Fibroblast of pulmonary artery (primary cell): ENCODE measurements at regions not wholly inside any gene's neighbourhood (a gene's known extent, or its start where the extent isn't known, plus 50 kb on each side); places are given as distances from the start of the nearest gene placed in this dataset.

Source experiments
- DNase-seq: peaks from one replicate; pipeline ENCODE4 v3.0.0-alpha.2; 2010; ENCODE audit warnings: low read depth
- H3K4me3 ChIP-seq: replicated peaks from 2 replicates; pipeline ENCODE4 v1.5.1; 2011; ENCODE audit warnings: low read depth, mild to moderate bottlenecking, control low read depth, low read length, moderate library complexity
- TF ChIP-seq, protein P1 (sequence below): IDR thresholded peaks from 2 replicates; pipeline ENCODE4 v1.5.1; 2011; ENCODE audit warnings: mild to moderate bottlenecking, control low read depth, low read length, inconsistent platforms; ENCODE audit errors: missing control alignments

DNA sequence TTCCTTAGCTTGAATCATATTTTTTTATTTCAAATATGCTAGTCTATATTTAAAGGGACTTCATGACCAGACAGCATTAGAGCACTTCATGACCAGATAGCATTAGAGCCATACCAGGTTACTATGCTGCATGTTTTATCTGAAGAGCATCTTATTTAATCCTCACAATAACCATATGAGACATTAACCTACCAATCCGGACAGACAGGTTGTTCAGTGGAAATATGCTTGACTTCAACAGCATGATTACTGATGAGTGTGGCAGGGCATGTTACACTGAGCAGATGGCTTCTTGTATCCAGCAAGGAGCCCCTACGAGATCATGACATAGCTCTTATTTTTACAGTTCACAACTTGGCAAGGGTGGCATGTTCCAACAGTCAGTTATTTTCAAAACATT, 85.0 kb upstream of the KCTD3 start:
- no peak for DNase-seq
- TF ChIP-seq, protein P1, sequence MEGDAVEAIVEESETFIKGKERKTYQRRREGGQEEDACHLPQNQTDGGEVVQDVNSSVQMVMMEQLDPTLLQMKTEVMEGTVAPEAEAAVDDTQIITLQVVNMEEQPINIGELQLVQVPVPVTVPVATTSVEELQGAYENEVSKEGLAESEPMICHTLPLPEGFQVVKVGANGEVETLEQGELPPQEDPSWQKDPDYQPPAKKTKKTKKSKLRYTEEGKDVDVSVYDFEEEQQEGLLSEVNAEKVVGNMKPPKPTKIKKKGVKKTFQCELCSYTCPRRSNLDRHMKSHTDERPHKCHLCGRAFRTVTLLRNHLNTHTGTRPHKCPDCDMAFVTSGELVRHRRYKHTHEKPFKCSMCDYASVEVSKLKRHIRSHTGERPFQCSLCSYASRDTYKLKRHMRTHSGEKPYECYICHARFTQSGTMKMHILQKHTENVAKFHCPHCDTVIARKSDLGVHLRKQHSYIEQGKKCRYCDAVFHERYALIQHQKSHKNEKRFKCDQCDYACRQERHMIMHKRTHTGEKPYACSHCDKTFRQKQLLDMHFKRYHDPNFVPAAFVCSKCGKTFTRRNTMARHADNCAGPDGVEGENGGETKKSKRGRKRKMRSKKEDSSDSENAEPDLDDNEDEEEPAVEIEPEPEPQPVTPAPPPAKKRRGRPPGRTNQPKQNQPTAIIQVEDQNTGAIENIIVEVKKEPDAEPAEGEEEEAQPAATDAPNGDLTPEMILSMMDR = no peak
- no peak overlapping the region for H3K4me3 ChIP-seq

DNA sequence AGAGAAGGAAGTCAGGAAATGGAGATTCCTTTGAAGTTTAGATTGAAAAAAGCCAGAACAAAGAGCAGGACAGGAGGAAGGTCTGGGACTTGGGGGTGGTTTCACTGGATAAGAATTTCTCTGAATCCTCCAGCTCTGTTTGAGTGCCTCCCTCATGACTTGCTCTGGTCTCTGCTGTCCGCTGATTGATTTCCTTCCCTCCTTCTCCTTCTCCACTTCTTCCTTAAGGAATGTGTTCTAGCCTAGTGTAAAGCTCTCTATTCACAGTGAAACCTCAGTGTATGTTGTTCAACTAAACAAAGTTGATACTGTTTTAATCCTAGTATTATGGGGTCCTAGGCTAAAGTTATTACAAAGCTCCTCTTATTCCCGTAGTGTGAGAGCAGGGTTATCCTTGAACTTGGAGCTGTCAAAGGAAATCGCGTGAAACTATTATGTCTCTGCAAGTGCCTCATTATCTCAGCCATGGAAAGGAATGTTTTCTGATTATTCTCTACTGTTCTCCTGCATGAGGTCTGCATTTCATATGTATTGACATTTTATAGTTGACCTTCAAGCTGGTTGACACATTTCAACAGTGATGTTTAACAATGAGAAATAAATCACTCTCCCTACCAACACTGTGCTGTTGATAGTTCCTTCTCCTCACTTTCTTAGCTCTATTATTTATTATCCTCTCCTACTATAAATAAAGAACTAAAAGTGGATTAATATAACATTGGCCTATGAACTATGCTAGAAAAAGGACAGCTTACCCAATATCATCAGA, 82.7 kb upstream of the KCTD3 start:
- TF ChIP-seq, protein P1 = no peak
- H3K4me3 ChIP-seq = no peak overlapping the region
- no peak for DNase-seq

DNA sequence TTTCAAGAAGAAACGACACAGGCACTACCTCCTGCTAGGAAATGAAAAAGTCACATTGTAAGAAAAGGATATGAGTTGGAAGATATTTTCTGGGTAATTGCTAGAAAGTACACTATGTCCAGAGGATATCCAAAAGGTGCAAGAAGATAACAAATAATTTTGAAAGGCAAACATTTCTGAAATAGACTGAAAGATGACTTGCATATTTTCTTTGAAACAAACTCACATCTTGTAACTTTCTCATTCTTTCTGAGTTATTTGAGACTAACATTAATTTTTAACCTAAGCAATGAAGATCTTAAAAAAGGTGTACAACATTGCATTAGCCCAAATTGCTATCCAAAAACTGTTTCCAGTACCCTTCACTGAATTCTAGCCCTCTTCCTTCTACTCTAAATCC, 79.6 kb upstream of the KCTD3 start:
- TF ChIP-seq, protein P1 = no peak
- DNase-seq = no peak
- no peak overlapping the region for H3K4me3 ChIP-seq

DNA sequence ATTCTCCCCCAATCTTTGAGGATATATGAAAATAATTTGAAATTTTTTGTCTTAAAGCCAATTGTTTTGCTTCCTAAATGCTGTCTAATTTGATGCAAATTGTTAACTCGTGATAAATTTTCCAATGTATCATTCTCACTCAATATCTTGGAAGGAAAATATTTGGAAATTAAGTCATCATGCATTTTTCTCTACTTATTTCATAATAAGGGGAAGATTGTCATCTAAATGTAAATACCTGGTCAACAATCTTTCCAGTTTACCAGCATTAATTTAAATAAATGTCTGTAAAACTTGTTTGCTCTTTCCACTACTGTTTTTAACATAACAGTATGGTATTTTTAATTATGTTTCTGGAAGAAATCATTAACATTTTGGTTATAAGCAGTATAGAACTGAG, 78.3 kb upstream of the KCTD3 start:
- H3K4me3 ChIP-seq = no peak overlapping the region
- TF ChIP-seq, protein P1 = no peak
- no peak for DNase-seq

DNA sequence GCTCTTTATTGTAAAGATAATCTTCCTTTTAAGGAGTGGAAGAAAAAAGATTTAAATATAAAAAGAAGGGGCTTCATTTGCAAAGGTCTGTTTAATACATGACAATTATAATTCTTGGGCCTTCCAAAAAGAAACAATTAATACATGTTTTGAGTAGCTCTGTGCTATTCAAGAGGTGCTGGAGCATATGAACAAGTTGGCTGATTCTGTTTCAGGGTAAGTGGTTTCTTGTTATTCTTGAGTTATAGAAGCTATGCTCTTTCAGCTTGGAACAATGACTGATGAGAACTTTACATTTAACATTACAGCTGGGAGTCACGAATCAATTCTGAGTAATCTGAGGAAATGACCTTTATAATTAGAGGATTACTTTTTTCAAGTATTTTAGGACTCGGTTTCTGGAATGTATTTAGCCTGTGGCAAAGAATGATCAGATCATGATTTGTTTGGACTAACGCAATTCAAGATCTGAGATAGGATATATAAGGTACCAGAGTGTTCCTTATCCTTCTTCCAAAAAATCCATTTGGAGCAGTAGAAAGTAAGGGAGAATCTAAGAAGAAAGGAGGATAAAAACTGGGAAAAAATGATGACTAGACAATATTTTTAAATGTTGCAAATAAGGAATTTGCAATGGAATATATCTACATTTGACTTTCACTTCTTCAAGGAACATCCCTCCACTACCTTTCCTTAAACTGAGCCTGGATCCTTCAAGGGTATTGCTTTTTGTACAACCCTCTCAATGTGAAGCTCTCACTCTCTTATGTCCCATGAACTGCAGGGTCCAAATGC, 77.1 kb upstream of the KCTD3 start:
- TF ChIP-seq, protein P1 = no peak
- H3K4me3 ChIP-seq = no peak overlapping the region
- DNase-seq = no peak

DNA sequence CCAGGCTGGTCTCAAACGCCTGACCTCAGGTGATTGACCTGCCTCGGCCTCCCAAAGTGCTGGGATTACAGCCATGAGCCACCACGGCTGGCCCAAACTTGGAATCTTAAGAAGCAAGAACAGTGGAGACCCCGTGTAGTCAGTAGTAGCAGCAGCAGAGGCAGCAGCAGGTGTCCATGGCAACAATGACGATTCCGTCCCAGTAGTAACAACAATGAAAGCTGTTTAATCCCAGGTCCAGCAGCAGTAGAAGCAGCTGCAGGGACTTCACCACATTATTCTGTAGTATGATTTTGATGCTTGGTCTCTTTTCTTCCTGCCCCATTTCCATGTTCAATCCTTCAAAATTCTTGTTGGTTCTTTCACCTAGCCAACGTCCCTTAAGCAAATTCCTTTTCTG, 69.6 kb upstream of the KCTD3 start:
- DNase-seq = no peak
- TF ChIP-seq, protein P1 = no peak
- H3K4me3 ChIP-seq = no peak overlapping the region
